Peyer's patch (tissue), 4 donors: ENCODE measurements at regions not wholly inside any gene's neighbourhood (a gene's known extent, or its start where the extent isn't known, plus 50 kb on each side); places are given as distances from the start of the nearest gene placed in this dataset.

Experiments used
- DNase-seq, 3 donors: peaks; one replicate each; pipeline ENCODE4 v3.0.0-alpha.2; 2017 to 2019
- H3K27ac ChIP-seq, 4 donors: fragments of 200-600 bp; sonication (generic); one replicate each; pipeline ENCODE4 v1.5.1; 2016 to 2019
- H3K27me3 ChIP-seq, 2 donors: fragments of 200-600 bp; sonication (generic); one replicate each; pipeline ENCODE4 v1.5.1; 2019
- H3K36me3 ChIP-seq, 3 donors: fragments of 200-600 bp; sonication (generic); one replicate each; pipeline ENCODE4 v1.5.1; 2016 to 2019
- H3K4me1 ChIP-seq, 4 donors: fragments of 200-600 bp; sonication (generic); one replicate each; pipeline ENCODE4 v1.5.1; 2016 to 2019
- H3K4me3 ChIP-seq, 4 donors: fragments of 200-600 bp; sonication (generic); 1 replicate in 3 of 4; 2 replicates in 1 of 4; pipeline ENCODE4 v1.5.1; 2016 to 2019; ENCODE audit warnings: mild to moderate bottlenecking in 1 of 4
- H3K9me3 ChIP-seq, 4 donors: fragments of 200-600 bp; sonication (generic); one replicate each; pipeline ENCODE4 v1.5.1; 2016 to 2019; ENCODE audit warnings: mild to moderate bottlenecking in 1 of 4
- CTCF ChIP-seq, 6 experiments: fragments of 450-650 bp in 4 of 6; fragments of 200-600 bp in 2 of 6; sonication (generic) in 1 of 6; IDR thresholded peaks; one replicate each; pipeline ENCODE4 v1.5.1; 2017 to 2019; ENCODE audit warnings: antibody characterized with exemption in 6 of 6, mild to moderate bottlenecking in 3 of 6, moderate library complexity in 1 of 6
- POLR2A ChIP-seq, 2 donors: fragments of 450-650 bp; IDR thresholded peaks; one replicate each; pipeline ENCODE4 v1.5.1; 2017; ENCODE audit warnings: antibody characterized with exemption in 2 of 2, mild to moderate bottlenecking in 2 of 2, moderate library complexity in 2 of 2

DNA sequence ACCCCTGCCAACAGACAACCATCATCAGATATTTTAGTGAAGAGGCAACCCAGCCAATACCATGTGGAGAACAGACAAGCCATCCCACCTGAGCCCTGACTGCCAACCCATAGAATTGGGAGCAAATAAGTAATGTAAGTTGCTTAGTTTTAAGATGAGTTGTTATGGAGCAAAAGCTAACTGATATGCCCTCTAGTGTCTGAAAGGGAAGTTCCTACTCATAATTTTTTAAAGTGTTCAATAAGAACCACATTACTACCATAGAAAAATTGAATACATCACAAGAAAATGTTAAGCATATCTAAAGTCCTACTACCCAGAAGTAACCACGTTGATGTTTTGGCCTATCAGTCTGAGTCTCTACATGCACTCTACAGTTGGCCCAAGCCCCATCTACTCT lies 50.8 kb upstream of the SLC36A4 start:
- H3K27ac ChIP-seq, result no peak overlapping the region
- TF ChIP-seq POLR2A (IDR thresholded peaks at IDR 0.05) (no peak), CTCF (IDR thresholded peaks at IDR 0.05) (no peak)

DNA sequence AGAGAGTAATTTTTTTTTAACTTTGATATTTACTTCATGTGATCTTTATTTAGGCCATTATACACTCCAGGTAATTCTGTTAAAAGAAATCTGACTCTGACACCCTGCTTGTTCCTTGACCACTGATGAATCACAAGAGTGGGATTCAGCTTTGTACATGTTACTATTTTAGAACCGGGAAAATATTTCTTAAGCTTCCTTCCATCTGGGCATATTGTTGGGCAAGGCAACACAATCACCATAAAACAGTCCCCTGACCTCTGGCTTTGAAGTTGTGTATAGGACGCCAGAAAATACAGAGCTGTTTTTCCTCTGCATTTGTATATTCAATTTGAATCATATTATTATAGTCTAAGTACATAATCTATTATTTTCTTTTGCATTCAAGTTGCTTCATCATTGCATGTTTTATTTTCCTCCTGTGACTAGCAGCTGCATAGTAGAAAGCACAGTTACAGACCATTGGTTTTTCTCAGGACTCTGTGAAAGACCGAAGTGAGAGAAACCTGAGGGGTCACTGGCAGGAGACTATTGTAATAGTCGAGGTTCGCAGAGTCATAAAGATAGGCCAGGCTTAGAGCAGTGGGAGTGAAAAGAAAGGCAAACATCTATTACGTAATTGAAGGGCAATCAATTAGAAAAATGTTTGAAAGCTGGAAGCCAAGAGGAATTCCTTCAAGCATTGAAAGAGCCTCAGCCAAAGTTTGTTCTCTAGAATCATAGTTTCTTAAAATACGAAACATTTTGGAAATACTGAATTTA lies 51.8 kb upstream of the SLC36A4 start:
- H3K27me3 ChIP-seq, result no peaks in the 10 kb centered on the region
- H3K4me1 ChIP-seq, result no peaks in the 10 kb centered on the region
- H3K9me3 ChIP-seq, result no peaks in the 10 kb centered on the region
- no peak for DNase-seq
- TF ChIP-seq POLR2A (IDR thresholded peaks at IDR 0.05) (no peak), CTCF (IDR thresholded peaks at IDR 0.05) (no peak)
- H3K36me3 ChIP-seq, result no peaks in the 10 kb centered on the region
- no peak overlapping the region for H3K27ac ChIP-seq
- H3K4me3 ChIP-seq, result no peak overlapping the region

More for the DNA sequence above, 50.8 kb upstream of the SLC36A4 start:
- H3K36me3 ChIP-seq, result no peaks in the 10 kb centered on the region
- H3K9me3 ChIP-seq, result no peaks in the 10 kb centered on the region
- no peak overlapping the region for H3K4me3 ChIP-seq
- DNase-seq, result no peak
- no peaks in the 10 kb centered on the region for H3K27me3 ChIP-seq
- H3K4me1 ChIP-seq, result no peaks in the 10 kb centered on the region

DNA sequence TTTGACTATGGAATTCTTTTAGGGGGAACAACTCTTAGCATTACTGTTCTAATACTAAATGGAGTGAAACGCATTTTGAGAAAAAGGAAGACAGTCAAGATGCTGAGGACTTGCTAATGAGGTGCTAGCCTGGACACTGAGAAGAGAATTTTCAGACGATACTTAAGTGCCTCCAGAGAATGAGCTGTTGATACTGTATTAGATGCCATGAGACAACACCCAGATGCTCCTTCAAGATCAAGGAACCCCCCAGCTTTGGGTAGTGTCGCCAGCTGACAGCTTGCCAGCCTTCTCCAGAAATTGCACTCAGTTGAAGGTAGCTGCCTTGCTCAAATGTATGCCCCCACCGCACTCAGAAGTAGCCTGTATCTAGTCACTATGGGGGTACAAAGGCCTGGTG lies 52.5 kb upstream of the SLC36A4 start:
- Histone ChIP-seq H3K9me3 (no peaks in the 10 kb centered on the region), H3K27ac (no peak overlapping the region), H3K4me3 (no peak overlapping the region), H3K27me3 (no peaks in the 10 kb centered on the region), H3K4me1 (no peaks in the 10 kb centered on the region), H3K36me3 (no peaks in the 10 kb centered on the region)
- TF ChIP-seq CTCF (IDR thresholded peaks at IDR 0.05) (no peak), POLR2A (IDR thresholded peaks at IDR 0.05) (no peak)
- DNase-seq, result no peak

- Histone ChIP-seq H3K36me3 (no peaks in the 10 kb centered on the region), H3K27ac (no peak overlapping the region), H3K9me3 (no peaks in the 10 kb centered on the region), H3K4me1 (no peaks in the 10 kb centered on the region), H3K4me3 (no peak overlapping the region), H3K27me3 (no peaks in the 10 kb centered on the region)
- DNase-seq, result no peak
- TF ChIP-seq POLR2A (IDR thresholded peaks at IDR 0.05), result no peak
- TF ChIP-seq CTCF (IDR thresholded peaks at IDR 0.05), result peak in 3 of 6 experiments; percentile 19 to 38 (median 28)
These were observed 54.1 kb upstream of the SLC36A4 start for GRCh38 chr11:93251922-93252321.

DNA sequence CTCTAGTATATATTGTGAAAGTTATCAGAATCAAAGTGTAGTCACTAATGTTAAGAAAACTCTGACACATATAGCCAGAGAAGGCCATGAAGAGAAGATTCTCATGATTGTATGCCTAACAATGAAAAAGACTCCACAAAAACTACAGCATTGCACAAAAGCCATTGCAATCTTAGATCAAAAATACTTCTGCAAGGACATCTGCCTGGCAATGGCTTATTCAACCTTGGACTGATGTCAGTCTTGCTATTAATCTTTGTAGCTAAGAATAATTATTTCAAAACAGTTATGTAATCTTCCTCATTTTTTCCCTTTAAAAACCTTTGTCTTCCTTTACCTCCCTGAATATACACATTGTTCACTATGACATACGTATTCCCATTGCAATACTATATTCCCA lies 55.3 kb upstream of the SLC36A4 start:
- Histone ChIP-seq H3K9me3 (no peaks in the 10 kb centered on the region), H3K4me3 (no peak overlapping the region), H3K4me1 (no peaks in the 10 kb centered on the region), H3K27ac (no peak overlapping the region), H3K27me3 (no peaks in the 10 kb centered on the region), H3K36me3 (no peaks in the 10 kb centered on the region)
- TF ChIP-seq POLR2A (IDR thresholded peaks at IDR 0.05), result no peak
- no peak for TF ChIP-seq CTCF (IDR thresholded peaks at IDR 0.05)
- no peak for DNase-seq
